Panc1 (cell line): ENCODE measurements at regions not wholly inside any gene's neighbourhood (a gene's known extent, or its start where the extent isn't known, plus 50 kb on each side); places are given as distances from the start of the nearest gene placed in this dataset.

ENCODE experiments used
- ATAC-seq: fragments of 200-7000 bp; cut with Tn5 transposase; 2 replicates; pipeline ENCODE4 v1.9.1; 2020; ENCODE audit warnings: mild to moderate bottlenecking, moderate library complexity
- BruUV-seq: library from RNA; stranded (reverse); fragments of 400-500 nt; replicated peaks from 2 replicates; lab custom pipeline; 2021; lab: Mats Ljungman, UMichigan
- CTCF ChIA-PET: fragments of 300-600 bp; sonication (Branson Sonifier 250); formaldehyde crosslinking; loops from one replicate; lab custom pipeline; 2022; ENCODE audit warnings: antibody characterized with exemption; lab: Charles Lee
- POLR2A ChIA-PET: fragments of 300-600 bp; sonication (Branson Sonifier 250); formaldehyde crosslinking; loops from one replicate; lab custom pipeline; 2022; ENCODE audit warnings: antibody characterized with exemption; lab: Charles Lee
- DNase-seq: peaks from one replicate; pipeline ENCODE4 v3.0.0-alpha.2; 2010; ENCODE audit warnings: low read depth, low spot score
- H3K27ac ChIP-seq: 2 replicates; pipeline ENCODE4 v1.5.1; 2011; ENCODE audit warnings: mild to moderate bottlenecking, low read length, inconsistent platforms
- H3K27me3 ChIP-seq: fragments of 200-500 bp; sonication (Bioruptor generic); 2 replicates; pipeline ENCODE4 v1.6.0; 2014; ENCODE audit warnings: low read length, inconsistent platforms; ENCODE audit not compliant: control insufficient read depth, insufficient read depth
- H3K36me3 ChIP-seq: fragments of 200-500 bp; sonication (Bioruptor generic); 2 replicates; pipeline ENCODE4 v1.5.1; 2014; ENCODE audit warnings: inconsistent platforms, mild to moderate bottlenecking, low read length, moderate library complexity; ENCODE audit not compliant: control insufficient read depth, insufficient read depth
- H3K4me1 ChIP-seq: 2 replicates; pipeline ENCODE4 v1.5.1; 2011; ENCODE audit warnings: inconsistent platforms, mild to moderate bottlenecking, low read length, moderate library complexity; ENCODE audit not compliant: control insufficient read depth, insufficient read depth
- H3K4me3 ChIP-seq, 2 experiments: 2 replicates each; pipeline ENCODE4 v1.5.1; 2011 to 2012; ENCODE audit warnings: low read depth in 2 of 2, low read length in 2 of 2, mild to moderate bottlenecking in 2 of 2, inconsistent platforms in 1 of 2, moderate library complexity in 1 of 2
- H3K9me3 ChIP-seq: fragments of 200-500 bp; sonication (Bioruptor generic); 2 replicates; pipeline ENCODE4 v1.5.1; 2014; ENCODE audit warnings: low read depth, mild to moderate bottlenecking, inconsistent platforms, low read length, moderate library complexity; ENCODE audit not compliant: control insufficient read depth, insufficient read depth
- CTCF ChIP-seq: fragments of 450-650 bp; IDR thresholded peaks from 2 replicates; pipeline ENCODE4 v1.5.1; 2017; ENCODE audit warnings: mild to moderate bottlenecking
- POLR2AphosphoS5 ChIP-seq: IDR thresholded peaks from 2 replicates; pipeline ENCODE4 v1.6.1; 2012; ENCODE audit warnings: mild to moderate bottlenecking, low read depth, low read length, moderate library complexity
- REST ChIP-seq, 2 experiments: IDR thresholded peaks; 2 replicates each; pipeline ENCODE4 v1.6.1; 2011 to 2012; ENCODE audit warnings: low read depth in 2 of 2, control low read depth in 1 of 2, low read length in 1 of 2, mild to moderate bottlenecking in 1 of 2, moderate library complexity in 1 of 2; ENCODE audit not compliant: insufficient read depth in 1 of 2
- SIN3A ChIP-seq: IDR thresholded peaks from 2 replicates; pipeline ENCODE4 v1.6.1; 2012; ENCODE audit warnings: low read depth, mild to moderate bottlenecking, low read length, moderate library complexity, borderline replicate concordance; ENCODE audit not compliant: insufficient read depth
- TCF7L2 ChIP-seq: IDR thresholded peaks from 2 replicates; pipeline ENCODE4 v1.6.1; 2011; ENCODE audit warnings: mild to moderate bottlenecking, low read depth, low read length, inconsistent platforms
- in situ Hi-C: cut with HindIII; loops from 2 replicates; pipeline ENCODE4 v1.10.0; 2016; ENCODE audit warnings: low sequenced_read_pairs, low pct_unique_long_range_greater_than_20kb
- intact Hi-C: fragments of 100-400 bp; cut with micrococcal nuclease; formaldehyde crosslinking; loops from one replicate; pipeline ENCODE4 v1.10.0; 2022; ENCODE audit not compliant: unreplicated experiment

DNA sequence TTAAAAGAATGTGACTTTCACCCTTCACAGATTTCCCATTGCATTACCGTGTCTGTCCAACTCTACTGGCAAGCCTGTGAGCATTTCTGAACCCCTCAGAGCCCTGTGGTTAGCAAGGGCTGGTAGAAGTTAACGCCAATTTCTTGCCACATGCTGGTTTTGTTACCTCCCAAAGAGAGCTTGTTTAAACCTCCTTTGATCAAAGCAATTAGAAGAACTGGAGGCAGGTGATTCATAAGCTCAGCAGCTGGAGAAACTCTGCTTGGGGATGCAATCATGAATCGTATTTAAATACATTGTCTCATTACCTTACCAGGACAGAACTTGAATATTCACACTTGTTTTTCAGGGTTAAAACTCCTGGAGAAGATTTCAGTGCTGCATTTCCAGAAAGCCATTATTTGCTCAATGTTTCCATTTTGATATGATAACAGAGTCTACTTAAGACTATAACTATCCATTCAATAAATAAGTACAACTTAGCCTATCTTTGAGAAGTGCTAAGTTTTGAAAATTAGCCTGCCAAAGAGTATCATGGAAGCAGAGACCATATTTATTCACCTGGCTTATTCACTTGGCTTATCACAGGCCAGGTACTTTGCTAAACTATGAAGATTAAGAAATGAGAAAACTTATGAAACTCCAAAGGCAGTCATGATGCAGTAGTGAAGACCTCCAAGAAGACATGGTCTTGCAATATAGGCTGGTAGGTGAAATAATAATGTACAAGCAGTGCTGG is 292.8 kb downstream of the INSIG2 start:
- in situ Hi-C loops = no loop called here
- no peak overlapping the region for H3K27ac ChIP-seq
- DNase-seq (no peak), ATAC-seq (no peak)
- ChIA-PET POLR2A (no interaction called here), CTCF (no interaction called here)
- no peak overlapping the region for H3K4me3 ChIP-seq
- H3K4me1 ChIP-seq = no peaks in the 10 kb centered on the region
- H3K27me3 ChIP-seq = no peaks in the 10 kb centered on the region
- no TSS peak for BruUV-seq
- no peaks in the 10 kb centered on the region for H3K36me3 ChIP-seq
- TF ChIP-seq CTCF (no peak), POLR2AphosphoS5 (no peak), SIN3A (no peak), TCF7L2 (no peak), REST (IDR thresholded peaks at IDR 0.05; ENCODE audit: insufficient read depth in 1 of 2, low read depth in 2 of 2, low read length in 1 of 2) (no peak)
- intact Hi-C loops = no loop called here
- no peaks in the 10 kb centered on the region for H3K9me3 ChIP-seq

- no TSS peak for BruUV-seq
- DNase-seq = no peak
- ChIA-PET CTCF (no interaction called here), POLR2A (no interaction called here)
- Histone ChIP-seq H3K4me1 (no peaks in the 10 kb centered on the region), H3K9me3 (no peaks in the 10 kb centered on the region), H3K36me3 (no peaks in the 10 kb centered on the region), H3K4me3 (no peak overlapping the region), H3K27ac (no peak overlapping the region), H3K27me3 (peaks cover 4% of the 10 kb centered on the region; the same call in 1 of the 2 replicates)
- ATAC-seq = no peak
- TF ChIP-seq POLR2AphosphoS5 (no peak), REST (IDR thresholded peaks at IDR 0.05; ENCODE audit: insufficient read depth in 1 of 2, low read depth in 2 of 2, low read length in 1 of 2) (no peak), TCF7L2 (no peak), CTCF (no peak), SIN3A (no peak)
- in situ Hi-C loops = no loop called here
- intact Hi-C loops = no loop called here
These were observed 287.7 kb downstream of the INSIG2 start for GRCh38 chr2:118375907-118376485.
